Neural cell (in vitro differentiated cells): ENCODE measurements at regions not wholly inside any gene's neighbourhood (a gene's known extent, or its start where the extent isn't known, plus 50 kb on each side); places are given as distances from the start of the nearest gene placed in this dataset.
"Not testable (repeated sequence)": the region's sequence is repeated elsewhere in the genome, so short reads cannot be mapped to it uniquely, and the experiment has no call there.

Experiments
- H2AFZ ChIP-seq: fragments of 200-600, 300-800 bp; sonication (generic), shearing (Covaris generic); 2 replicates; pipeline ENCODE4 v1.6.0; 2014; ENCODE audit warnings: low read depth, mild to moderate bottlenecking, antibody characterized with exemption, low read length, moderate library complexity
- H3F3A ChIP-seq: fragments of 200-600 bp; shearing (Covaris generic); 2 replicates; pipeline ENCODE4 v1.6.1; 2016; ENCODE audit warnings: mild to moderate bottlenecking, moderate library complexity, mixed read lengths, antibody characterized with exemption, low read length; ENCODE audit not compliant: insufficient read depth, poor library complexity, severe bottlenecking
- H3K27ac ChIP-seq: fragments of 200-600, 300-800 bp; sonication (generic), shearing (Covaris generic); 2 replicates; pipeline ENCODE4 v1.5.1; 2014; ENCODE audit warnings: mild to moderate bottlenecking, low read length, moderate library complexity
- H3K27me3 ChIP-seq: fragments of 300-800, 200-600 bp; sonication (generic), shearing (Covaris generic); 2 replicates; pipeline ENCODE4 v1.6.0; 2014; ENCODE audit warnings: mild to moderate bottlenecking, low read depth, low read length, moderate library complexity; ENCODE audit not compliant: insufficient read depth
- H3K36me3 ChIP-seq: fragments of 300-800, 200-600 bp; sonication (generic), shearing (Covaris generic); 2 replicates; pipeline ENCODE4 v1.5.1; 2014; ENCODE audit warnings: mild to moderate bottlenecking, antibody characterized with exemption, low read length, moderate library complexity; ENCODE audit not compliant: insufficient read depth
- H3K4me2 ChIP-seq: fragments of 300-800, 200-600 bp; sonication (generic), shearing (Covaris generic); 2 replicates; pipeline ENCODE4 v1.6.0; 2014; ENCODE audit warnings: mild to moderate bottlenecking, low read length
- H3K4me3 ChIP-seq: fragments of 300-800, 200-600 bp; sonication (generic), shearing (Covaris generic); 2 replicates; pipeline ENCODE4 v1.5.1; 2014; ENCODE audit warnings: mild to moderate bottlenecking, low read length, moderate library complexity
- H3K79me2 ChIP-seq: fragments of 200-600 bp; shearing (Covaris generic); replicated peaks from 2 replicates; pipeline ENCODE4 v1.6.0; 2014; ENCODE audit warnings: mild to moderate bottlenecking, low read length, moderate library complexity; ENCODE audit not compliant: insufficient read depth
- H3K9ac ChIP-seq: fragments of 300-800, 200-600 bp; sonication (generic), shearing (Covaris generic); 2 replicates; pipeline ENCODE4 v1.6.1; 2016; ENCODE audit warnings: mild to moderate bottlenecking, low read length, mixed read lengths
- H3K9me2 ChIP-seq: fragments of 200-600 bp; shearing (Covaris generic); 2 replicates; pipeline ENCODE4 v1.6.1; 2016; ENCODE audit warnings: mild to moderate bottlenecking, low read length, mixed read lengths; ENCODE audit not compliant: insufficient read depth
- H3K9me3 ChIP-seq: fragments of 200-600, 300-800 bp; sonication (generic), shearing (Covaris generic); 2 replicates; pipeline ENCODE4 v1.6.1; 2016; ENCODE audit warnings: mild to moderate bottlenecking, mixed run types, low read length, moderate library complexity, mixed read lengths
- H4K20me1 ChIP-seq: fragments of 200-600 bp; shearing (Covaris generic); 2 replicates; pipeline ENCODE4 v1.6.1; 2016; ENCODE audit warnings: mild to moderate bottlenecking, mixed run types; ENCODE audit not compliant: insufficient read depth
- EP300 ChIP-seq: fragments of 450-650 bp; conservative IDR thresholded peaks from 2 replicates; pipeline ENCODE4 v1.6.1; 2014; ENCODE audit warnings: antibody characterized with exemption, mild to moderate bottlenecking, moderate library complexity; ENCODE audit not compliant: poor library complexity, severe bottlenecking
- EZH2 ChIP-seq: fragments of 200-600, 300-800 bp; shearing (Covaris generic), sonication (generic); IDR thresholded peaks from 2 replicates; pipeline ENCODE4 v1.6.1; 2014; ENCODE audit warnings: antibody characterized with exemption, low read length, borderline replicate concordance, mild to moderate bottlenecking; ENCODE audit not compliant: insufficient read depth, poor library complexity, severe bottlenecking
- MXI1 ChIP-seq: fragments of 450-650 bp; conservative IDR thresholded peaks from 2 replicates; pipeline ENCODE4 v1.6.1; 2014; ENCODE audit warnings: antibody characterized with exemption, mild to moderate bottlenecking; ENCODE audit not compliant: poor library complexity, severe bottlenecking
- POLR2AphosphoS5 ChIP-seq: IDR thresholded peaks from 2 replicates; pipeline ENCODE4 v1.6.1; 2012
- RAD21 ChIP-seq: fragments of 450-650 bp; conservative IDR thresholded peaks from 2 replicates; pipeline ENCODE4 v1.6.1; 2014; ENCODE audit warnings: antibody characterized with exemption, mild to moderate bottlenecking, moderate library complexity
- SMC3 ChIP-seq: fragments of 450-650 bp; conservative IDR thresholded peaks from 2 replicates; pipeline ENCODE4 v1.6.1; 2014; ENCODE audit warnings: antibody characterized with exemption, mild to moderate bottlenecking, moderate library complexity; ENCODE audit not compliant: poor library complexity
- TAF1 ChIP-seq: IDR thresholded peaks from 2 replicates; pipeline ENCODE4 v1.6.1; 2012; ENCODE audit warnings: low read depth
- TF ChIP-seq, protein P1 (sequence below): IDR thresholded peaks from 2 replicates; pipeline ENCODE4 v1.6.1; 2012; ENCODE audit warnings: borderline replicate concordance
- TF ChIP-seq, protein P2 (sequence below): fragments of 450-650 bp; IDR thresholded peaks from 2 replicates; pipeline ENCODE4 v1.5.1; 2014; ENCODE audit warnings: antibody characterized with exemption, mild to moderate bottlenecking, moderate library complexity; ENCODE audit not compliant: poor library complexity, severe bottlenecking

DNA sequence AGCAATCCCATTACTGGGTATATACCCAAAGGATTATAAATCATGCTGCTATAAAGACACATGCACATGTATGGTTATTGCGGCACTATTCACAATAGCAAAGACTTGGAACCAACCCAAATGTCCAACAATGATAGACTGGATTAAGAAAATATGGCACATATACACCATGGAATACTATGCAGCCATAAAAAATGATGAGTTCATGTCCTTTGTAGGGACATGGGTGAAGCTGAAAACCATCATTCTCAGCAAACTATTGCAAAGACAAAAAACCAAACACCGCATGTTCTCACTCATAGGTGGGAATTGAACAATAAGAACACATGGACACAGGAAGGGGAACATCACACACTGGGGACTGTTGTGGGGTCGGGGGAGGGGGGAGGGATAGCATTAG, 120.9 kb upstream of the TNFSF4 start:
- H3K79me2 ChIP-seq, H3F3A ChIP-seq, H2AFZ ChIP-seq, H4K20me1 ChIP-seq, H3K27ac ChIP-seq, H3K9me2 ChIP-seq, H3K9ac ChIP-seq, H3K4me2 ChIP-seq, H3K27me3 ChIP-seq, H3K4me3 ChIP-seq, H3K36me3 ChIP-seq, H3K9me3 ChIP-seq: not testable (repeated sequence)

DNA sequence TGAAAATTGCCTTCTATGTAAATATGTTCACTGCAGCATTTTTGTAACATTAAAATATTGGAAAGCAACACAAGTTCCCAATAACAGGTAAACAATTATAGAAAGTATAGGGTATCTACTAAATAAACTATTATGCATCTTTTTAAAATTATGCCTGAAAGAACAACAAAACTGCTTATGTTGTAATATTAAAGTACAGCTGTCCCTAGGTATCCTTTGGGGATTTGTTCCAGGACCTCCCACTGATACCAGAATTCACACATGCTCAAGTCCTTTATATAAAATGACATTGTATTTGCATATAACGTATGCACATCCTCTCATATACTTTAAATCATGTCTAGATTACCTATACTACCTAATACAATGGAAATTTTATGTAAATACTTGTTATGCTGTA, 121.8 kb upstream of the TNFSF4 start:
- H3K79me2 ChIP-seq: no peaks in the 10 kb centered on the region
- no peaks in the 10 kb centered on the region for H3K27me3 ChIP-seq
- H3K4me3 ChIP-seq: no peak overlapping the region
- TF ChIP-seq POLR2AphosphoS5 (no peak), EZH2 (no peak), RAD21 (no peak), TAF1 (no peak), EP300 (no peak), MXI1 (no peak), SMC3 (no peak)
- TF ChIP-seq, protein P1, sequence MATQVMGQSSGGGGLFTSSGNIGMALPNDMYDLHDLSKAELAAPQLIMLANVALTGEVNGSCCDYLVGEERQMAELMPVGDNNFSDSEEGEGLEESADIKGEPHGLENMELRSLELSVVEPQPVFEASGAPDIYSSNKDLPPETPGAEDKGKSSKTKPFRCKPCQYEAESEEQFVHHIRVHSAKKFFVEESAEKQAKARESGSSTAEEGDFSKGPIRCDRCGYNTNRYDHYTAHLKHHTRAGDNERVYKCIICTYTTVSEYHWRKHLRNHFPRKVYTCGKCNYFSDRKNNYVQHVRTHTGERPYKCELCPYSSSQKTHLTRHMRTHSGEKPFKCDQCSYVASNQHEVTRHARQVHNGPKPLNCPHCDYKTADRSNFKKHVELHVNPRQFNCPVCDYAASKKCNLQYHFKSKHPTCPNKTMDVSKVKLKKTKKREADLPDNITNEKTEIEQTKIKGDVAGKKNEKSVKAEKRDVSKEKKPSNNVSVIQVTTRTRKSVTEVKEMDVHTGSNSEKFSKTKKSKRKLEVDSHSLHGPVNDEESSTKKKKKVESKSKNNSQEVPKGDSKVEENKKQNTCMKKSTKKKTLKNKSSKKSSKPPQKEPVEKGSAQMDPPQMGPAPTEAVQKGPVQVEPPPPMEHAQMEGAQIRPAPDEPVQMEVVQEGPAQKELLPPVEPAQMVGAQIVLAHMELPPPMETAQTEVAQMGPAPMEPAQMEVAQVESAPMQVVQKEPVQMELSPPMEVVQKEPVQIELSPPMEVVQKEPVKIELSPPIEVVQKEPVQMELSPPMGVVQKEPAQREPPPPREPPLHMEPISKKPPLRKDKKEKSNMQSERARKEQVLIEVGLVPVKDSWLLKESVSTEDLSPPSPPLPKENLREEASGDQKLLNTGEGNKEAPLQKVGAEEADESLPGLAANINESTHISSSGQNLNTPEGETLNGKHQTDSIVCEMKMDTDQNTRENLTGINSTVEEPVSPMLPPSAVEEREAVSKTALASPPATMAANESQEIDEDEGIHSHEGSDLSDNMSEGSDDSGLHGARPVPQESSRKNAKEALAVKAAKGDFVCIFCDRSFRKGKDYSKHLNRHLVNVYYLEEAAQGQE: no peak
- TF ChIP-seq, protein P2, sequence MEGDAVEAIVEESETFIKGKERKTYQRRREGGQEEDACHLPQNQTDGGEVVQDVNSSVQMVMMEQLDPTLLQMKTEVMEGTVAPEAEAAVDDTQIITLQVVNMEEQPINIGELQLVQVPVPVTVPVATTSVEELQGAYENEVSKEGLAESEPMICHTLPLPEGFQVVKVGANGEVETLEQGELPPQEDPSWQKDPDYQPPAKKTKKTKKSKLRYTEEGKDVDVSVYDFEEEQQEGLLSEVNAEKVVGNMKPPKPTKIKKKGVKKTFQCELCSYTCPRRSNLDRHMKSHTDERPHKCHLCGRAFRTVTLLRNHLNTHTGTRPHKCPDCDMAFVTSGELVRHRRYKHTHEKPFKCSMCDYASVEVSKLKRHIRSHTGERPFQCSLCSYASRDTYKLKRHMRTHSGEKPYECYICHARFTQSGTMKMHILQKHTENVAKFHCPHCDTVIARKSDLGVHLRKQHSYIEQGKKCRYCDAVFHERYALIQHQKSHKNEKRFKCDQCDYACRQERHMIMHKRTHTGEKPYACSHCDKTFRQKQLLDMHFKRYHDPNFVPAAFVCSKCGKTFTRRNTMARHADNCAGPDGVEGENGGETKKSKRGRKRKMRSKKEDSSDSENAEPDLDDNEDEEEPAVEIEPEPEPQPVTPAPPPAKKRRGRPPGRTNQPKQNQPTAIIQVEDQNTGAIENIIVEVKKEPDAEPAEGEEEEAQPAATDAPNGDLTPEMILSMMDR: no peak
- H3K36me3 ChIP-seq: no peaks in the 10 kb centered on the region
- H3K4me2 ChIP-seq: no peak overlapping the region
- H2AFZ ChIP-seq: no peak overlapping the region
- H3K9me2 ChIP-seq: no peaks in the 10 kb centered on the region
- H3F3A ChIP-seq: no peaks in the 10 kb centered on the region
- no peaks in the 10 kb centered on the region for H3K9me3 ChIP-seq
- no peak overlapping the region for H3K27ac ChIP-seq
- no peak overlapping the region for H3K9ac ChIP-seq
- no peaks in the 10 kb centered on the region for H4K20me1 ChIP-seq

DNA sequence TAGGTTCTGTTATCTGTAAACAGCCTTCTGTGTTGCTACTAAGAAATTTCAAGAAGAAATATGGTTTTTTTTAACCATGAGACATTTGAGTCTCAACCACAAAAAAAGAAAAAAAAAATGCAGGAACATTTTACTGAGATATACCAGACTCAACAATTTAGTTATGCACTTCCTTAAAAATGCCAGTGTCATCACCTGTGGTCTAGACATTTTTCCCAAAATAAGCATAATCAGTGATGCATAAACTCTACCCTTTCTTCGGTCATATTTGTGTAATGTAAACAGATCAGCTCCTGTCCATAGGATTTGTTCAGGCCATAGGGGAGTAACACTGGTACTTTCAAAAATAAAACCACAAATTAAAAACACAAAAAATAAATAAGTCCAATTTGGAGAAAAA, 122.6 kb upstream of the TNFSF4 start:
- no peak for TF ChIP-seq SMC3
- no peak for TF ChIP-seq MXI1
- no peak for TF ChIP-seq RAD21
- TF ChIP-seq, protein P1: no peak
- TF ChIP-seq, protein P2: no peak
- TF ChIP-seq POLR2AphosphoS5: no peak
- TF ChIP-seq TAF1: no peak
- no peak for TF ChIP-seq EZH2
- TF ChIP-seq EP300: no peak
- H3K9ac ChIP-seq: no peak overlapping the region
- H3K9me2 ChIP-seq: no peaks in the 10 kb centered on the region
- no peak overlapping the region for H3K27ac ChIP-seq
- no peak overlapping the region for H3K4me2 ChIP-seq
- H3K27me3 ChIP-seq: no peaks in the 10 kb centered on the region
- no peaks in the 10 kb centered on the region for H3K9me3 ChIP-seq
- H3K79me2 ChIP-seq: no peaks in the 10 kb centered on the region
- no peaks in the 10 kb centered on the region for H3K36me3 ChIP-seq
- H2AFZ ChIP-seq: no peak overlapping the region
- H4K20me1 ChIP-seq: no peaks in the 10 kb centered on the region
- no peaks in the 10 kb centered on the region for H3F3A ChIP-seq
- H3K4me3 ChIP-seq: no peak overlapping the region
